Esophagus squamous epithelium (tissue), 5 donors: ENCODE measurements at regions not wholly inside any gene's neighbourhood (a gene's known extent, or its start where the extent isn't known, plus 50 kb on each side); places are given as distances from the start of the nearest gene placed in this dataset.

Experiments used
- DNase-seq: peaks from one replicate; lab custom pipeline; 2025; lab: John Stamatoyannopoulos, UW
- H3K27ac ChIP-seq, 4 donors: fragments of 200-600 bp; sonication (generic); one replicate each; pipeline ENCODE4 v1.5.1; 2016 to 2019; ENCODE audit warnings: mild to moderate bottlenecking in 1 of 4
- H3K27me3 ChIP-seq, 4 donors: fragments of 200-600 bp; sonication (generic); 1 replicate in 3 of 4; 2 replicates in 1 of 4; pipeline versions ENCODE4 v1.5.1 to v1.6.0; 2017 to 2021; ENCODE audit warnings: antibody characterized with exemption in 1 of 4
- H3K36me3 ChIP-seq, 3 donors: fragments of 200-600 bp; sonication (generic); one replicate each; pipeline ENCODE4 v1.5.1; 2016 to 2019
- H3K4me1 ChIP-seq, 3 donors: fragments of 200-600 bp; sonication (generic); one replicate each; pipeline ENCODE4 v1.5.1; 2017 to 2019
- H3K4me3 ChIP-seq, 4 donors: fragments of 200-600 bp; sonication (generic); 1 replicate in 3 of 4; 2 replicates in 1 of 4; pipeline ENCODE4 v1.5.1; 2016 to 2019; ENCODE audit warnings: mild to moderate bottlenecking in 2 of 4, moderate library complexity in 1 of 4
- H3K9me3 ChIP-seq, 3 donors: fragments of 200-600 bp; sonication (generic); one replicate each; pipeline ENCODE4 v1.5.1; 2016 to 2019
- POLR2A ChIP-seq, 4 donors: fragments of 450-650 bp; IDR thresholded peaks; one replicate each; pipeline ENCODE4 v1.6.1; 2017; ENCODE audit warnings: antibody characterized with exemption in 4 of 4, mild to moderate bottlenecking in 4 of 4, moderate library complexity in 3 of 4
- WGBS, 2 donors: methylation state at CpG; one replicate each; pipeline ENCODE4 v1.1.5; 2018; 5-methylcytosine and 5-hydroxymethylcytosine counted together
- intact Hi-C: fragments of 100-400 bp; cut with DNase I; formaldehyde crosslinking; loops from one replicate; pipeline ENCODE4 v1.15.0; 2022
- TF ChIP-seq, protein P1 (sequence below), 6 experiments: fragments of 450-650 bp in 4 of 6; fragments of 200-600 bp in 2 of 6; sonication (generic) in 2 of 6; IDR thresholded peaks; one replicate each; pipeline ENCODE4 v1.5.1; 2016 to 2019; ENCODE audit warnings: antibody characterized with exemption in 6 of 6, mild to moderate bottlenecking in 4 of 6, moderate library complexity in 4 of 6
- donor health status: DM: yes; HTN: yes; CAD: no.

- TF ChIP-seq POLR2A (IDR thresholded peaks at IDR 0.05), result no peak
- TF ChIP-seq, protein P1, sequence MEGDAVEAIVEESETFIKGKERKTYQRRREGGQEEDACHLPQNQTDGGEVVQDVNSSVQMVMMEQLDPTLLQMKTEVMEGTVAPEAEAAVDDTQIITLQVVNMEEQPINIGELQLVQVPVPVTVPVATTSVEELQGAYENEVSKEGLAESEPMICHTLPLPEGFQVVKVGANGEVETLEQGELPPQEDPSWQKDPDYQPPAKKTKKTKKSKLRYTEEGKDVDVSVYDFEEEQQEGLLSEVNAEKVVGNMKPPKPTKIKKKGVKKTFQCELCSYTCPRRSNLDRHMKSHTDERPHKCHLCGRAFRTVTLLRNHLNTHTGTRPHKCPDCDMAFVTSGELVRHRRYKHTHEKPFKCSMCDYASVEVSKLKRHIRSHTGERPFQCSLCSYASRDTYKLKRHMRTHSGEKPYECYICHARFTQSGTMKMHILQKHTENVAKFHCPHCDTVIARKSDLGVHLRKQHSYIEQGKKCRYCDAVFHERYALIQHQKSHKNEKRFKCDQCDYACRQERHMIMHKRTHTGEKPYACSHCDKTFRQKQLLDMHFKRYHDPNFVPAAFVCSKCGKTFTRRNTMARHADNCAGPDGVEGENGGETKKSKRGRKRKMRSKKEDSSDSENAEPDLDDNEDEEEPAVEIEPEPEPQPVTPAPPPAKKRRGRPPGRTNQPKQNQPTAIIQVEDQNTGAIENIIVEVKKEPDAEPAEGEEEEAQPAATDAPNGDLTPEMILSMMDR (IDR thresholded peaks at IDR 0.05), result no peak
- Histone ChIP-seq H3K36me3 (no peaks in the 10 kb centered on the region), H3K27me3 (no peaks in the 10 kb centered on the region), H3K27ac (no peak overlapping the region), H3K4me3 (no peak overlapping the region), H3K4me1 (no peaks in the 10 kb centered on the region), H3K9me3 (no peaks in the 10 kb centered on the region)
- WGBS, 2 donors, result 32 to 39% methylated on average over 5 of the region's 5 CpGs
- intact Hi-C loops, result no loop called here
- DNase-seq, result no peak
These were observed 856.6 kb downstream of the MAT2B start for GRCh38 chr5:164361986-164362385.

DNA sequence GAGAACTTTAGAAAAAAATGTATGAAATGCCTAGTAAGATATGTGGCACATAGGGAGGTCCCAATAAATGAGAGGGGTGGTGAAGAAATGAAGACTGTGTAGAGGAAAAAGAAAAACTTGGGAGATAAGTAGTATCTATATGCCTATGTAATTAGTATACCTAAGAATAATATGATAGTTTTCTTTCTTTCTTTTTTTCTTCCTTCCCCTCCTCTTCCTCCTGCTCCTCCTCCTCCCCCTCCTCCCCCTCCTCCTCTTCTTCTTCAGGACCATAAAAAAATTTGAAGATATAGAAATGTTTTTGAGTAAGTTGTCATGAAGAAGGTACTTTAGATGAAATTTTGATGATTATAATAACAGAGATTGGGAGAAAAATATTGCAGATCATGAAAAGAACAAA lies 857.4 kb downstream of the MAT2B start:
- intact Hi-C loops, result no loop called here
- no peak for DNase-seq
- H3K27ac ChIP-seq, result no peak overlapping the region
- H3K4me1 ChIP-seq, result no peaks in the 10 kb centered on the region
- no peak overlapping the region for H3K4me3 ChIP-seq
- no peaks in the 10 kb centered on the region for H3K36me3 ChIP-seq
- H3K27me3 ChIP-seq, result no peaks in the 10 kb centered on the region
- TF ChIP-seq, protein P1 (IDR thresholded peaks at IDR 0.05), result no peak
- no peak for TF ChIP-seq POLR2A (IDR thresholded peaks at IDR 0.05)
- H3K9me3 ChIP-seq, result no peaks in the 10 kb centered on the region

DNA sequence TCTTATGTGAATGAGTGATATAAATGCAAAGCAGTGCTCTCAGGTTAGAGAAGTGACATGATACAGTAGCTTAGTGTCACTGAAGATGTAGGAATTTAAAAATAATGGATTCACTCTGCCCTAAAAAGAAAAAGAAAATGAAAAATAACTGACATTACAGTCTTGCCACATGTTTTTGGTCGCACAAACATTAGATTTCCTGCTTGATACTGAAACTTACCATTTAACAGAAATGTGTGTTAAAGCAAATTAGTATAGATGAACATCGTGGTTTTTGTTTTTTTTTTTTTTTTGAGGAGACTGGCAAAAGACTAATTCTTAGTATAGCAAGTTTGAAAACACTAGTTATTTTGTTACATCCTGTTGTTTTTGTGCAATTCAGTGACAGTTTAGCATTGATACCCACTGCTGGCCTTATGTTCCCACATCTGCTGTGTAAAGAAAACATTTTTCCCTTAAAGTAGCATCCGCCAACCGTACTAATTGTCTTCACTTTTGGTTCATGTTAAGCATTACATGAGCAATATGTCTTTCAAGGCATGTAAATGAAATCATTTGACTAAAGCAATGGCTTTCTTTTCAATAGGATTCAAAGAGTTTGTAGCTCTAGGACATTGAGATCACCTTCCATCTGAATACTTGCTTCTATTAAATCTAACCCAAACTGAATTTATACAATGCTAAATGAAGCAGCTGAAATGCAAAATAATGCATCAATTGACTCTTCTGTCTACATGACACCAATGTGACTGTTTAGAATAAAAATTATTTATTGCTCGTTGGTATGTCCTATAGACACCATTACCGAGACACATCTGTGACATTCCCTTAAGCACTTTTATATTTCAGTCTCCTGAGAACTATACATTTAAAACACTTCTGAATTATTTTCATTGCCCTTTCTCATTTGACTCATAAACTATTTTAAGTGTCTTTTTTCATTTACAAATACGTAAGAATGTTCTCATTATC lies 859.1 kb downstream of the MAT2B start:
- Histone ChIP-seq H3K27ac (no peak overlapping the region), H3K4me3 (no peak overlapping the region), H3K27me3 (no peaks in the 10 kb centered on the region), H3K4me1 (no peaks in the 10 kb centered on the region), H3K36me3 (no peaks in the 10 kb centered on the region), H3K9me3 (no peaks in the 10 kb centered on the region)
- no peak for DNase-seq
- 78 to 84% methylated on average over 7 of the region's 7 CpGs for WGBS, 2 donors
- TF ChIP-seq, protein P1 (IDR thresholded peaks at IDR 0.05), result no peak
- no peak for TF ChIP-seq POLR2A (IDR thresholded peaks at IDR 0.05)
- intact Hi-C loops, result no loop called here

DNA sequence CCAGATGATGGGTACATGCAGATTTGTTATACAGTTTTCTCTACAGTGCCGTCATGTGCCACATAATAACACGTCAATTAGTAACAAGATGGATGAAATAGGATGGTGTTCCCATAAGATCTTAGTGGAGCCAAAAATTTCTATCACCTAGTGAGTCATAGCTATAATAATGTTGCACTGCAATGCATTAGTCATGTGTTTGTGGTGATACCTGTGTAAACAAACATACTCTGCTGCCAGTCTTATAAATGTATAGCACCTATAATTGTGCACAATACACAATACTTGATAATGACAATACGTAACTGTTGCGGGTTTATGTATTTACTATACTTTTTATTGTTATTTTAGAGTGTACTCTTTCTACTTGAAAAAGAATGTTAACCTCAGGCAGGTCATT lies 865.4 kb downstream of the MAT2B start:
- TF ChIP-seq, protein P1 (IDR thresholded peaks at IDR 0.05), result no peak
- no peak for TF ChIP-seq POLR2A (IDR thresholded peaks at IDR 0.05)
- WGBS, 2 donors, result 75 to 77% methylated on average over 4 of the region's 4 CpGs
- H3K4me1 ChIP-seq, result no peaks in the 10 kb centered on the region
- no peak overlapping the region for H3K4me3 ChIP-seq
- H3K27me3 ChIP-seq, result no peaks in the 10 kb centered on the region
- no peak overlapping the region for H3K27ac ChIP-seq
- H3K9me3 ChIP-seq, result no peaks in the 10 kb centered on the region
- intact Hi-C loops, result no loop called here
- DNase-seq, result no peak
- H3K36me3 ChIP-seq, result no peaks in the 10 kb centered on the region

GRCh38 chr5:164372892-164373291 lies 867.5 kb downstream of the MAT2B start:
- WGBS, 2 donors, result 53 to 77% methylated on average over 1 of the region's 1 CpG
- no peak overlapping the region for H3K4me3 ChIP-seq
- DNase-seq, result no peak
- intact Hi-C loops, result no loop called here
- no peaks in the 10 kb centered on the region for H3K36me3 ChIP-seq
- H3K9me3 ChIP-seq, result no peaks in the 10 kb centered on the region
- H3K27ac ChIP-seq, result no peak overlapping the region
- TF ChIP-seq POLR2A (IDR thresholded peaks at IDR 0.05), result no peak
- TF ChIP-seq, protein P1 (IDR thresholded peaks at IDR 0.05), result no peak
- no peaks in the 10 kb centered on the region for H3K27me3 ChIP-seq
- no peaks in the 10 kb centered on the region for H3K4me1 ChIP-seq
